ENCODE measurements at regions not wholly inside any gene's neighbourhood (a gene's known extent, or its start where the extent isn't known, plus 50 kb on each side); places are given as distances from the start of the nearest gene placed in this dataset.

- DNase-seq (ENCODE audit: low read depth): no peak
These were observed 733.8 kb upstream of the ALCAM start for GRCh38 chr3:104632947-104633346.

GRCh38 chr3:104635872-104636580 is 730.7 kb upstream of the ALCAM start:
- DNase-seq (ENCODE audit: low read depth): no peak

- no peak for DNase-seq (ENCODE audit: low read depth)
These were observed 723.9 kb upstream of the ALCAM start for GRCh38 chr3:104642827-104643226.

GRCh38 chr3:104646196-104646595 is 720.5 kb upstream of the ALCAM start:
- no peak for DNase-seq (ENCODE audit: low read depth)

- DNase-seq (ENCODE audit: low read depth): no peak
These were observed 717.9 kb upstream of the ALCAM start for GRCh38 chr3:104648823-104649222.

- DNase-seq (ENCODE audit: low read depth): no peak
These were observed 697.6 kb upstream of the ALCAM start for GRCh38 chr3:104669083-104669482.

- no peak for DNase-seq (ENCODE audit: low read depth)
These were observed 694.4 kb upstream of the ALCAM start for GRCh38 chr3:104672331-104672730.

GRCh38 chr3:104673981-104674380 is 692.7 kb upstream of the ALCAM start:
- no peak for DNase-seq (ENCODE audit: low read depth)

- no peak for DNase-seq (ENCODE audit: low read depth)
These were observed 690.5 kb upstream of the ALCAM start for GRCh38 chr3:104676241-104676640.

- DNase-seq (ENCODE audit: low read depth): no peak
These were observed 688.8 kb upstream of the ALCAM start for GRCh38 chr3:104677932-104678331.

GRCh38 chr3:104685492-104685891 is 681.2 kb upstream of the ALCAM start:
- no peak for DNase-seq (ENCODE audit: low read depth)

GRCh38 chr3:104687362-104687761 is 679.3 kb upstream of the ALCAM start:
- DNase-seq (ENCODE audit: low read depth): no peak

GRCh38 chr3:104696470-104696869 is 670.2 kb upstream of the ALCAM start:
- no peak for DNase-seq (ENCODE audit: low read depth)

GRCh38 chr3:104711406-104711805 is 655.3 kb upstream of the ALCAM start:
- no peak for DNase-seq (ENCODE audit: low read depth)

- no peak for DNase-seq (ENCODE audit: low read depth)
These were observed 650.7 kb upstream of the ALCAM start for GRCh38 chr3:104715972-104716371.

- DNase-seq (ENCODE audit: low read depth): no peak
These were observed 648.9 kb upstream of the ALCAM start for GRCh38 chr3:104717828-104718196.

- no peak for DNase-seq (ENCODE audit: low read depth)
These were observed 643.7 kb upstream of the ALCAM start for GRCh38 chr3:104723000-104723399.

- no peak for DNase-seq (ENCODE audit: low read depth)
These were observed 635.6 kb upstream of the ALCAM start for GRCh38 chr3:104731074-104731473.

GRCh38 chr3:104734627-104735026 is 632.1 kb upstream of the ALCAM start:
- no peak for DNase-seq (ENCODE audit: low read depth)

GRCh38 chr3:104735691-104736090 is 631.0 kb upstream of the ALCAM start:
- DNase-seq (ENCODE audit: low read depth): no peak

- DNase-seq (ENCODE audit: low read depth): no peak
These were observed 628.4 kb upstream of the ALCAM start for GRCh38 chr3:104738271-104738670.

GRCh38 chr3:104740874-104741379 is 625.8 kb upstream of the ALCAM start:
- DNase-seq (ENCODE audit: low read depth): no peak

- no peak for DNase-seq (ENCODE audit: low read depth)
These were observed 624.7 kb upstream of the ALCAM start for GRCh38 chr3:104742044-104742443.

- no peak for DNase-seq (ENCODE audit: low read depth)
These were observed 621.4 kb upstream of the ALCAM start for GRCh38 chr3:104745313-104745712.
